Suppressor macrophage treated with lipopolysaccharide for 1 hour (primary cell): ENCODE measurements at regions not wholly inside any gene's neighbourhood (a gene's known extent, or its start where the extent isn't known, plus 50 kb on each side); places are given as distances from the start of the nearest gene placed in this dataset.
A peak's percentile ranks its signal among the peaks of the same experiment; 100 is the strongest.

Source experiments
- DNase-seq, 3 donors: peaks; one replicate each; pipeline ENCODE4 v3.0.0-alpha.2; 2020 to 2022

DNA sequence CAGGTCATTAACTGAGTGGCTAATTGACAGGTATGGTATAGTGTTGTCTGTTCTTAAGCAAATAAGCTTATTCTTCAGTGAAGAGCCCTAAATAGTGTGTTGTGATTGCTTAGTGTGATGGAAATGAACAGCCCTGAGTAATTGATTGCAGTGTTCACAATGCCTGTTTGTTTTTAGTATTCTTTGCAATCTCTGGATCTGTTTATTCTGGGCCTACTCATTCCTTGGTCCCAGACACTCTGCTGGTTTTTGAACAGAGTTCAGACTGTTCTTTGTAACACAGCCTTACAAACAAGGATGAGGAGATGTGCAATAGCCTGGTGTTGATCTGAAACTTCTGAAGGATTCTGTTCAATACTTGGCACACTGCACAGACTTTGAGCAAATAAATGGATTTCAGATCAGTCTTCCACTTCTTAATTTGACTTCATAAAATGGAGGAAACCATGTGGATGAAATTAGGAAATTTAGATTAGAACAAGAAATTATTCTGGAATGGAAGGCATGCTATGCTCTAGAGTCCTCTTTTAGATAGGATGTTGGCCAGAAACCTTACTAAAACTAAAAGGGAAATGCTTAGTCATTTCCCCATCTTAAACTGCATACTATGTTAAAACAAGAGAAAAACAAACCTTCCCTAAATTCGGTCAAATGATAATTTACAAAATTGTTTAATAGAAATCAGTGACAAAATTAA is 444.2 kb upstream of the SEMA3D start:
- DNase-seq = peak; percentile 12 to 54 (median 41)

- no peak for DNase-seq
These were observed 441.1 kb upstream of the SEMA3D start for GRCh38 chr7:85627791-85628586.

- no peak for DNase-seq
These were observed 435.2 kb upstream of the SEMA3D start for GRCh38 chr7:85622059-85622458.

DNA sequence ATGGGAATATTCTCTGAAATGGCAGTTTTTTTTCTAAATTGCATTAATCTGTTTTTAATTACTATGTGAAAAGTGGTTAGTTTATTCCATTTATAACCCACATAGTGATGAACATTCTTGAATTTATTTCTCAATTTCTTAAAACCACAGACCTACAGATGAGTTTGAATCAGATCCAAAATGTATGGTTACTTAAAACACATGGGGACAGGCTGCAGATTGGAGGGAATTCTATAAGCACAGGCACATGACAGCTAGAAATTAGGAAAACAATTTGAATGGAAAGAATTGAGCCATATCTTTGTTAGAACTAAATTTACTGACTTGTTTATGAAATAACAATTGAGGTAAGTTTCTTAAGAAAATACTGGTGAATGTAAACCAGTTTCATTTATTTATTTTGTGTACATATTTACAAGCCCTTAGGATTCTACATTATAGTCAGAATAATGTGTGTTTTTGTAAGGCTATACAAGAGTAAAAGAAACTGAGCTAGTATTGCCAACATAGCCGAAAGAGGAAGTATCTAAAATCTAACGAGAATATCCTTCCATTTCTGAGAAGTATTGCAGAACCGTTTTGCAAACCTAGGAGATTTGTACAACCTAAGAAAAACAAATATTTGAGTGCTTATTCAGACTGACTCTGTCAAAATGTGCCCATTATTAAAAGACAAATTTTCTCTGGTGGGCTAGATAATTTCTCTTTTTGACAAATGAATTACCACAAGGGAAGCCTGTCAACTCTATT is 434.3 kb upstream of the SEMA3D start:
- peak; percentile 23 to 59 (median 49) for DNase-seq

GRCh38 chr7:85619236-85619635 is 432.4 kb upstream of the SEMA3D start:
- no peak for DNase-seq

DNA sequence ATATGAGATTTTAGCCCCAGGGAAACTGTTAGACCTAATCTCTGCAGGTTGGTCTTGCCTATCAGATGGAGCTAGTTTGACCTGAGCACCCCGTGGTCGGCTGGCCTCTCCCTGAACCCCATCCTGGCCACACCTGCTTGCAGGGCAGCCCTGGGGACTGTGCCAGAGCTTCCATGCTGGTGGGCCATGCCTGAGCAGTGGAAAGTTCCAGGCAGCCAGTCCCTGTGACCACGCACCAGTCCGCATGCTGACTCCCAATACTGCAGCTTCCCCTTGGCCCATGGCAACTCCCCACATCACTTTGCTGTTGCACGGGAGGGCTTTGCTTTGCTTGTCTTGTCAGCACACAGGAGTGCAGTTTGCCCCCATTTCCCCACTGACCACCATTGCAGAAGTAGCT is 427.8 kb upstream of the SEMA3D start:
- no peak for DNase-seq

DNA sequence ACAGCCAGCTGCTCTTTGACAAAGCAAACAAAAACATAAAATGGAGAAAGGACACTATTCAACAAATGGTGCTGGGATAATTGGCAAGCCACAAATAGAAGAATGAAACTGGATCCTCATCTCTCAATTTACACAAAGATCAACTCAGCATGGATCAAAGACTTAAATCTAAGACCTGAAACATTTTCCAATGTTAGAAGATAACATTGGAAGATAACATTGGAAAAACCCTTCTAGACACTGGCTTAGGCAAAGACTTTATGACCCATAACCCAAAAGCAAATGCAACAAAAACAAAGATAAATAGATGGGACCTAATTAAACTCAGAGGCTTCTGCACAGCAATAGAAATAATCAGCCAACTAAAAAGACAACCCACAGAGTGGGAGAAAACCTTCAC is 425.7 kb upstream of the SEMA3D start:
- DNase-seq = no peak

GRCh38 chr7:85608804-85609203 is 421.9 kb upstream of the SEMA3D start:
- no peak for DNase-seq

DNA sequence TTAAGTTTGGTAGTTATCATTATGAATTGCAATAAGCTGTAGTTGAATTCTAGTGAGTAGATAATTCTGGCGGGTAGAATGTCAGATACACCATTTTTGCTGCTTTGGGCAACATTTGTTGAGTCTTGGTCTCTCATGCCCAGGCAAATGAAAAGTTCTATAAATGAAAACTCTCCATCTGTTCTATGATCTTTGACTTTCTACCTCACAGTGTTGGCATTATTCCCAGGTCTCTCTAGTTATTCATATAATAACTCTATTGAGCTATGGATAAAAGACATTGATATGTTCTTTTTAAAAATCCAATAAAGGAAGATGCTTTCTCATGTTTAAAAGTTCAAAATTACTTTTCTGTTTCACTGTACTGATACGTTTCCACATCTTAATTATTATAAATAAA is 415.3 kb upstream of the SEMA3D start:
- DNase-seq = no peak

- DNase-seq = no peak
These were observed 413.5 kb upstream of the SEMA3D start for GRCh38 chr7:85600395-85600794.

DNA sequence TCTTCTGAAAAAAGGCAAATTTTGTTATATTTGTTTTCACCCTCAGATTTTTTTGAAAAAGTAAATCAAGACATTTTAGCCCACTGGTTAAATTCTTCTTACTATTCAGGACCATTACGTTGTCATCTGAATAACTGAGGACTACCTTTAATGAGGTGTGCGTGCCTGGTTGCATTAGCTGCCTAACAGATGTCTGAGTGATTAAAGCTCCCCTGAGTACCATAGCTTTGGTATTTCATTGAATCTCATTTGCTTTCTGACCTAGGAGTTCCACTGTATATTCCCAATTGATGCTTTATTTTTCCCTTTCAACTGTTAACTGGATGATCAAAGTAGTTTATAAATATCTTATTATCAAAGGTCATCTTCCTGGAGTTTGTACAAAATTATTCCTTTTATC is 410.0 kb upstream of the SEMA3D start:
- no peak for DNase-seq

DNA sequence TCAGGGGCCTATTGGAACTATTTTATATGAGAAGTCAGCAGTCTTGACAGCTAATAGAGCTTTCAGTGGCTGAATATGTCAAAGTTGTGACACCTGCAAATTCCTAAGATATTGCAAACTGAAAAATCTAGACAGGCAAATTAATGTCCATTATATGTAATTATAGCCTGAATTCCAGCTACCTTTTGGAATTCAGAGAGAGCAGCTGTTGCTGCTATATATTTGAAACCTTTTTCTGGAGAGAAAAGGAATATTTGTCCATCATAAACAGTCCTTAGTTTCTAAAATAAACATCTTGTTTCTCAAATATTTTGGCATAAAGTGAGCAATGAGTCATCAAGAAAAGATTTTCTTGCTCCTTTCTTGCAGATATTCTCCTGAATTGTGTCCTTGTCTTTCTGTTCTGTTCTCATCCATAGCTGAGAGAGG is 408.9 kb upstream of the SEMA3D start:
- DNase-seq = no peak

DNA sequence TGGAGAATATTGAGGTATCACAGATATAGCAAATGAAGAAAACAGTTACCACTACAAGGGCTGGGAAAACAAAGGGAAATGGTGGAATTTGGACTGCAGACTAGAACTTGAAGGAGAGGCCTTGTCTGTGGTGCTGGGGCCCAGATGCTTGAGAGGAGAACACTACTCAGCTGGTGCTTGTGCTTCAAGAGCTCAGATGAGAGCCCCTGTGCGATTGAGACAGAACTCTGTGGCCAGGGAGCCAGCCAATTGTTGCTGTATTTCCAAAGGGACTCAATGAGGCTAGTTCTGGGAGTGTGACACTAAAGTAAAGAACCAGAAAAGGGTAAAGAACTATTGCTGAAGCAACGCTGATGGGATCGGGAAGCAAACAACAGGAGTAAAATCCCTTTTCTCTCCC is 406.5 kb upstream of the SEMA3D start:
- no peak for DNase-seq

- no peak for DNase-seq
These were observed 400.9 kb upstream of the SEMA3D start for GRCh38 chr7:85587785-85588184.

DNA sequence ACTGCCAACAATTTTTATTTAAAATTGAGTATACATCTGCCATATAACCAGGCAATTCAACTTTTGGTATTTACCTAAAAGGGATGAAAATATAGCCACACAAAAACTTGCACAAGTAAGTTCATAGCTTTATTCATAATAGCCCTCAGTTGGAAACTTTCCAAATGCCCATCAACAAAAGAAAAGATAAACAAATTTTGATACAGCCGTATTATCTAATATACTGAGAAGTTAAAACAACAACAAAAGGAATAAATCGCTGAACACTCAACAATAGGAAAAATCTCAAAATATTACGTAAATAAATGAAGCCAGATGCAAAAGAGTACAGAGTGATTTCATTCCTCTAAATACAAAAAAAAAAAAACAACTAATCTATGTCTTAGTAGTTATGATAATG is 399.2 kb upstream of the SEMA3D start:
- DNase-seq = no peak

- DNase-seq = no peak
These were observed 396.5 kb upstream of the SEMA3D start for GRCh38 chr7:85583131-85583953.

GRCh38 chr7:85573844-85574243 is 387.0 kb upstream of the SEMA3D start:
- peak; percentile 28 to 45 (median 35) for DNase-seq

DNA sequence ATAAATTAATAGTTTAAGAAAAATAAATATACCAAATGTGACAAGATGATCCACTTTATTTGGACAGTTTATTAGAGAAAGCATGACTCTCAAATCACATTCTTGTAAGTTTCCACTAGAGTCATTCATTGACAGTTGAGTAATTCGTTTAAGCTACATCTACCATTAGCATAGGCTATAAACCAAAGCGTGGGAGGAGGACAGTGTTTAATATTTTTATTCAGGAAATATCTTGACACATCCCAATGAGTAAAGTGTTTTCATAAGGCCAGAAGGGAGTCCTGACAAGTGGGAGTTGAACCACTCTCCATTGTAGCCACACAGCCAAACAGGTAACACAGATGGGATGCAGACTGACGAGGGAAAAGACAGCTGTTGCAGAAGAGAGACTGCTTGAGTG is 386.5 kb upstream of the SEMA3D start:
- peak in 1 of 3 donors; percentile 4 for DNase-seq

DNA sequence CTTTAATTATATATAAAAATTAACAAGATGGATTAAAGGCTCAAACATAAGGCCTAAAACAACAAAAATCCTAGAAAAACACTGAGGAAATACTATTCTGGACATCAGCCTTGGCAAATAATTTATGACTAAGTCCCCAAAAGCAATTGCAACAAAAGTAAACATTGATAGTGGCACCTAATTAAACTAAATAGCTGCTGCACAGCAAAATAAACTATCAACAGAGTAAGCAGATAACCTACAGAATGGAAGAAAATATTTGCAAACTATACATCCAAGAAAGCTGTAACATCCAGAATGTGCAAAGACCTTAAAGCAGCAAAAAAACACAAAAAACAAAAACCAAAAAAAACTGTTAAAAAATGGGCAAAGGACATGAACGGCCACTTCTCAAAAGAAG is 384.0 kb upstream of the SEMA3D start:
- DNase-seq = no peak

DNA sequence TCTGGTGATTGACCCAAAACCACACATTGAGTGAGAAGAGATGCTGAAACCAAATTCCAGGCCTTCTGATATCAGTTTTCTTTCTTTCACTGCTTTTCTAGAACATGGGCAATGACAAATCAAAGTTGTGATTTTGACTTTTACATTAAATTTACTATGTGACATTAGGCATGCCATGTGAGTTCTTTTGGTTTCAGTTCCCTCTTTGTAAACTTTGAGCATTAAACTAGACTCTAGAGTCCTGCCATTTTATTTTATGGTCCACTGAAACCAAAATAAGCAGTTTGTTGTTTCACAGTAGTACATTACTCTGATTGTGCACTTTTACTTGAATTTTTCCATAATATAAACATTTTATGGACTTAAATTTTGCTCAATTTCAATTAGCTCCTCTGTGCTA is 381.1 kb upstream of the SEMA3D start:
- DNase-seq = peak in 1 of 3 donors; percentile 26

DNA sequence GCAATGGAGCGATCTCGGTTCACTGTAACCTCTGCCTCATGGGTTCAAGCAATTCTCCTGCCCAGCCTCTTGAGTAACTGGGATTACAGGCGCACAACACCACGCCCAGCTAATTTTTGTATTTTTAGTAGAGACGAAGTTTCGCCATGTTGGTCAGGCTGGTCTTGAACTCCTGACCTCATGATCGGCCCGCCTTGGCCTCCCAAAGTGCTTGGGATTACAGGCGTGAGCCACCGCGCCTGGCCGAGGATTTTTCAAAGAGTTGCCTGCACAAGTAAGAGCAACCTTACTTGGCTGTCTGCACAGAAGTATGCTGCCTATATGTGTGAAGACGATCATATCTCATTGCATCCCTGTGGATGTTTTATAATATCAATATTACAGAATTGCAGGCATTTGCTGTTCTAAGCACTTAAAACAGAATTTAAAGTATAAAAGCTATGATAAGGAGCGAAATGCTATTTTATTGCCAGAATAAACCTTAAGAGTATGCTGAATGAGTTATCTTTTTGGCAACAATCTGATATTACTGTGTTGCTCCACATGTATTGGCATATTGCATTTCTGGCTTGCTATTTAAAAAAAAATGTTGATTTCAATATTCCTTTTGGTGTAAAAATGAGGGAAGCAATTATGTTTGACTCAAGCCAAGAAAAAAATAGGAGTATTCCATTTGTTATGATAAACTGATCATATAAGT is 379.4 kb upstream of the SEMA3D start:
- no peak for DNase-seq

DNA sequence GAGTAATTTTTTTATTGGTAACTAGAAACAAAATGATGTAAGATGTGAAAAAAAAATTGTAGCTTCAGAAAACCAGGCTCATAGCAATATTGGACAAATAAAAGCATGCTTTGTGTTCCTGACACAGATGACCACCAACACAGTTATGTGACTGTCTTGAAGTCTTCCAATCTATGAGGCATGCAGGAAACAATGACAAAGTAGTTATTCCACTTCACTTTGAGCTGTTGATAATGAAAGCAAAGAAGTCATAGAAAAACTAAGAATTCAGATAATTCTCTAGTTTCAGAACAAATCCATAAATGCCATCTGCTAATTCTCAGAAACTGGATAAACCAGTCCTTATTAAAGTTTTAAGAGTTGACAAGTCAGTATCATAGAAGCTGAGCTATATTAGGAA is 378.4 kb upstream of the SEMA3D start:
- DNase-seq = no peak
